SK-N-SH (cell line): ENCODE measurements at regions not wholly inside any gene's neighbourhood (a gene's known extent, or its start where the extent isn't known, plus 50 kb on each side); places are given as distances from the start of the nearest gene placed in this dataset.
A peak's percentile ranks its signal among the peaks of the same experiment; 100 is the strongest.

Experiments
- CTCF ChIA-PET: fragments of 300-600, 350-600 bp; formaldehyde crosslinking; extraction: SDS; loops from one replicate; lab custom pipeline; 2021; lab: Yijun Ruan, JAX
- POLR2A ChIA-PET: fragments of 350-600 bp; sonication (Branson Sonifier 250); formaldehyde crosslinking; extraction: SDS; loops from one replicate; lab custom pipeline; 2020; ENCODE audit warnings: antibody characterized with exemption, inconsistent platforms; lab: Yijun Ruan, JAX
- DNase-seq: peaks from one replicate; pipeline ENCODE4 v3.0.0; 2012
- H2AFZ ChIP-seq: fragments of 200-600 bp; sonication (generic); 2 replicates; pipeline ENCODE4 v1.8.1; 2016; ENCODE audit warnings: antibody characterized with exemption, mild to moderate bottlenecking, low read depth
- H3F3A ChIP-seq: fragments of 200-600 bp; sonication (generic); replicated peaks from 2 replicates; pipeline ENCODE3; 2016; ENCODE audit warnings: antibody characterized with exemption, mild to moderate bottlenecking; ENCODE audit not compliant: insufficient read depth
- H3K27ac ChIP-seq, 2 experiments: fragments of 200-500 bp in 1 of 2; fragments of 200-600 bp in 1 of 2; sonication (Bioruptor generic) in 1 of 2; sonication (generic), shearing (Covaris generic) in 1 of 2; 2 replicates each; pipeline versions ENCODE4 v1.5.1 to v1.6.1; 2014 to 2016; ENCODE audit warnings: low read depth in 2 of 2, inconsistent platforms in 1 of 2, low read length in 1 of 2, mild to moderate bottlenecking in 1 of 2, mixed read lengths in 1 of 2
- H3K27me3 ChIP-seq: fragments of 200-600 bp; sonication (generic), shearing (Covaris generic); 2 replicates; pipeline ENCODE4 v1.6.1; 2016; ENCODE audit warnings: mixed run types; ENCODE audit not compliant: insufficient read depth
- H3K36me3 ChIP-seq, 2 experiments: fragments of 200-500 bp in 1 of 2; fragments of 200-600 bp in 1 of 2; sonication (Bioruptor generic) in 1 of 2; sonication (generic) in 1 of 2; replicated peaks in 1 of 2; 2 replicates each; pipeline versions ENCODE3 to v1.5.1; 2014 to 2016; ENCODE audit warnings: low read length in 1 of 2, mild to moderate bottlenecking in 1 of 2; ENCODE audit not compliant: insufficient read depth in 2 of 2, control insufficient read depth in 1 of 2
- H3K4me1 ChIP-seq, 2 experiments: fragments of 200-500 bp in 1 of 2; fragments of 200-600 bp in 1 of 2; sonication (Bioruptor generic) in 1 of 2; sonication (generic), shearing (Covaris generic) in 1 of 2; 2 replicates each; pipeline versions ENCODE4 v1.5.1 to v1.6.1; 2014 to 2016; ENCODE audit warnings: low read depth in 1 of 2, low read length in 1 of 2, mixed run types in 1 of 2; ENCODE audit not compliant: insufficient read depth in 2 of 2, control insufficient read depth in 1 of 2
- H3K4me2 ChIP-seq: fragments of 200-600 bp; sonication (generic), shearing (Covaris generic); 2 replicates; pipeline ENCODE4 v1.6.1; 2017; ENCODE audit warnings: mixed run types
- H3K4me3 ChIP-seq, 2 experiments: fragments of 200-500 bp in 1 of 2; fragments of 200-600 bp in 1 of 2; sonication (Bioruptor generic) in 1 of 2; sonication (generic), shearing (Covaris generic) in 1 of 2; 2 replicates each; pipeline versions ENCODE4 v1.5.1 to v1.8.1; 2014 to 2016; ENCODE audit warnings: low read depth in 2 of 2, inconsistent platforms in 1 of 2, low read length in 1 of 2, mild to moderate bottlenecking in 1 of 2, mixed read lengths in 1 of 2, moderate library complexity in 1 of 2
- H3K79me2 ChIP-seq: fragments of 200-600 bp; sonication (generic); 2 replicates; pipeline ENCODE4 v1.8.1; 2017; ENCODE audit warnings: mild to moderate bottlenecking; ENCODE audit not compliant: insufficient read depth
- H3K9ac ChIP-seq: fragments of 200-600 bp; sonication (generic); 2 replicates; pipeline ENCODE4 v1.6.1; 2017; ENCODE audit warnings: mixed run types
- H3K9me2 ChIP-seq: fragments of 200-600 bp; sonication (generic); 2 replicates; pipeline ENCODE4 v1.6.1; 2017; ENCODE audit warnings: mixed run types
- H3K9me3 ChIP-seq: fragments of 200-600 bp; sonication (generic); 2 replicates; pipeline ENCODE4 v1.6.1; 2017; ENCODE audit warnings: mixed run types, mild to moderate bottlenecking, moderate library complexity
- H4K20me1 ChIP-seq: fragments of 200-600 bp; sonication (generic); 2 replicates; pipeline ENCODE4 v1.6.1; 2017; ENCODE audit warnings: mild to moderate bottlenecking, mixed run types; ENCODE audit not compliant: insufficient read depth
- CHD2 ChIP-seq: fragments of 150-350 bp; IDR thresholded peaks from 2 replicates; pipeline ENCODE4 v1.6.1; 2018; ENCODE audit warnings: low read length; ENCODE audit not compliant: partially characterized antibody
- ELF1 ChIP-seq: IDR thresholded peaks from 2 replicates; pipeline ENCODE4 v1.4.0; 2012
- EP300 ChIP-seq, 2 experiments: IDR thresholded peaks; 2 replicates each; pipeline versions ENCODE4 v1.4.0 to v1.6.1; 2012; ENCODE audit warnings: borderline replicate concordance in 1 of 2, low read depth in 1 of 2, low read length in 1 of 2
- FOXM1 ChIP-seq: IDR thresholded peaks from 2 replicates; pipeline ENCODE4 v1.4.0; 2012; ENCODE audit warnings: low read depth, mild to moderate bottlenecking
- GATA2 ChIP-seq: sonication (generic); formaldehyde crosslinking; IDR thresholded peaks from 2 replicates; pipeline ENCODE4 v1.5.0; 2020; ENCODE audit warnings: mild to moderate bottlenecking, missing genetic modification reagents
- IRF3 ChIP-seq: fragments of 150-350 bp; IDR thresholded peaks from 2 replicates; pipeline ENCODE4 v1.6.1; 2016; ENCODE audit warnings: mild to moderate bottlenecking, low read depth, low read length
- JUND ChIP-seq: IDR thresholded peaks from 2 replicates; pipeline ENCODE4 v1.4.0; 2012
- MAX ChIP-seq: IDR thresholded peaks from 2 replicates; pipeline ENCODE4 v1.4.0; 2012; ENCODE audit warnings: low read depth
- MEF2A ChIP-seq: IDR thresholded peaks from 2 replicates; pipeline ENCODE4 v1.4.0; 2012; ENCODE audit warnings: low read depth, borderline replicate concordance
- RCOR1 ChIP-seq: fragments of 150-350 bp; IDR thresholded peaks from 2 replicates; pipeline ENCODE4 v1.6.1; 2017; ENCODE audit warnings: antibody characterized with exemption, low read length
- RXRA ChIP-seq: IDR thresholded peaks from 2 replicates; pipeline ENCODE4 v1.4.0; 2012; ENCODE audit warnings: low read depth, mild to moderate bottlenecking, borderline replicate concordance
- SMC3 ChIP-seq: IDR thresholded peaks from 2 replicates; pipeline ENCODE4 v1.6.1; 2012; ENCODE audit warnings: low read depth, low read length, improper control_type of control experiment
- TCF12 ChIP-seq: IDR thresholded peaks from 2 replicates; pipeline ENCODE4 v1.4.0; 2012
- USF1 ChIP-seq: IDR thresholded peaks from 2 replicates; pipeline ENCODE4 v1.4.0; 2012; ENCODE audit warnings: low read depth, borderline replicate concordance
- YY1 ChIP-seq: IDR thresholded peaks from 2 replicates; pipeline ENCODE4 v1.4.0; 2012; ENCODE audit warnings: low read depth, mild to moderate bottlenecking
- WGBS: methylation state at CpG from one replicate; pipeline ENCODE4 v1.1.6; 2017; ENCODE audit warnings: low lambda C conversion rate; 5-methylcytosine and 5-hydroxymethylcytosine counted together

- H3K4me1 ChIP-seq: peaks cover 27 to 47% of the 10 kb centered on the region in 2 experiments; a peak in 3 of 4 replicates
- POLR2A ChIA-PET: no interaction called here
- no peak overlapping the region for H3K27ac ChIP-seq
- no peak overlapping the region for H2AFZ ChIP-seq
- H3K9me3 ChIP-seq: no peaks in the 10 kb centered on the region
- no peaks in the 10 kb centered on the region for H4K20me1 ChIP-seq
- H3K79me2 ChIP-seq: no peaks in the 10 kb centered on the region
- H3K36me3 ChIP-seq: no peaks in the 10 kb centered on the region
- H3F3A ChIP-seq: peaks cover 9% of the 10 kb centered on the region
- no peak overlapping the region for H3K4me2 ChIP-seq
- no peaks in the 10 kb centered on the region for H3K27me3 ChIP-seq
- no peak overlapping the region for H3K9ac ChIP-seq
- no peaks in the 10 kb centered on the region for H3K9me2 ChIP-seq
- 67% methylated on average over 4 of the region's 4 CpGs for WGBS
- peak; percentile 53 for DNase-seq
- TF ChIP-seq EP300 (IDR thresholded peaks at IDR 0.05; ENCODE audit: borderline replicate concordance in 1 of 2, low read depth in 1 of 2, low read length in 1 of 2): peak in 1 of 2 experiments; percentile 50; a peak in 2 of 4 replicates
- TF ChIP-seq IRF3: no peak
- TF ChIP-seq USF1: no peak
- H3K4me3 ChIP-seq: no peak overlapping the region
- CTCF ChIA-PET: interaction anchor here (1.6 kb wide), 1 partner anchor 12 kb away, joined by 4 read pairs; no protein-coding TSS in a partner anchor
These were observed 147.8 kb downstream of the VAPA start for GRCh38 chr18:10061566-10062140.

GRCh38 chr18:10062302-10063300 lies 148.8 kb downstream of the VAPA start:
- H3K9me3 ChIP-seq: no peaks in the 10 kb centered on the region
- H3K4me2 ChIP-seq: no peak overlapping the region
- H3K27me3 ChIP-seq: no peaks in the 10 kb centered on the region
- no peaks in the 10 kb centered on the region for H3K9me2 ChIP-seq
- H3K4me1 ChIP-seq: peaks cover 27 to 41% of the 10 kb centered on the region in 2 experiments; a peak in 3 of 4 replicates
- CTCF ChIA-PET: interaction anchor here (1.6 kb wide), 1 partner anchor 13 kb away, joined by 4 read pairs; no protein-coding TSS in a partner anchor
- WGBS: 50% methylated on average over 8 of the region's 8 CpGs
- H3K4me3 ChIP-seq: no peak overlapping the region
- DNase-seq: peak; percentile 56
- H2AFZ ChIP-seq: no peak overlapping the region
- no peak overlapping the region for H3K9ac ChIP-seq
- POLR2A ChIA-PET: no interaction called here
- H3K79me2 ChIP-seq: no peaks in the 10 kb centered on the region
- H3F3A ChIP-seq: peaks cover 7% of the 10 kb centered on the region
- H3K36me3 ChIP-seq: no peaks in the 10 kb centered on the region
- H4K20me1 ChIP-seq: no peaks in the 10 kb centered on the region
- H3K27ac ChIP-seq: no peak overlapping the region
- TF ChIP-seq RXRA: no peak
- TF ChIP-seq CHD2: no peak
- TF ChIP-seq EP300 (IDR thresholded peaks at IDR 0.05; ENCODE audit: borderline replicate concordance in 1 of 2, low read depth in 1 of 2, low read length in 1 of 2): 0 out of 4 replicates have a peak, but pooled peaks of 1 of the 2 experiments have one; percentile 6
- TF ChIP-seq TCF12: peak; percentile 30; the same call in 1 of the 2 replicates
- peak; percentile 71 for TF ChIP-seq RCOR1
- TF ChIP-seq YY1: no peak
- no peak for TF ChIP-seq MAX
- TF ChIP-seq SMC3: no peak
- TF ChIP-seq MEF2A: no peak
- TF ChIP-seq GATA2 (CRISPR knock-in tag): no peak
- no peak for TF ChIP-seq JUND
- no peak for TF ChIP-seq FOXM1
- no peak for TF ChIP-seq USF1
- no peak for TF ChIP-seq ELF1
